HepG2 (cell line): ENCODE measurements at regions not wholly inside any gene's neighbourhood (a gene's known extent, or its start where the extent isn't known, plus 50 kb on each side); places are given as distances from the start of the nearest gene placed in this dataset.

Experiments
- ATAC-seq: fragments of 200-7000 bp; cut with Tn5 transposase; 3 replicates; pipeline ENCODE4 v1.9.1; 2020; ENCODE audit warnings: mild to moderate bottlenecking, moderate library complexity
- BruUV-seq: library from RNA; stranded (reverse); fragments of 400-500 nt; replicated peaks from 2 replicates; lab custom pipeline; 2021; lab: Mats Ljungman, UMichigan
- CTCF ChIA-PET: fragments of 300-600 bp; formaldehyde crosslinking; extraction: SDS; loops from one replicate; lab custom pipeline; 2021; ENCODE audit warnings: low total read pairs, inconsistent platforms, low intra/inter-chr PET ratio; lab: Yijun Ruan, JAX
- POLR2A ChIA-PET: fragments of 350-600 bp; sonication (Branson Sonifier 250); formaldehyde crosslinking; loops from one replicate; lab custom pipeline; 2020; ENCODE audit warnings: antibody characterized with exemption, inconsistent platforms; lab: Yijun Ruan, JAX
- DNase-seq: peaks from one replicate; pipeline ENCODE4 v3.0.0-alpha.2; 2015; ENCODE audit warnings: low spot score
- FAIRE-seq: peaks from 3 replicates; lab custom pipeline; 2011; peaks lifted over from hg19 to GRCh38; lab: Jason Lieb, UNC
- H2AFZ ChIP-seq: one replicate; pipeline ENCODE4 v1.6.1; 2011; ENCODE audit warnings: low read length, inconsistent platforms
- H3K27ac ChIP-seq: fragments of 300-600 bp; 3 replicates; pipeline ENCODE4 v1.8.0; 2011; ENCODE audit warnings: mixed run types, mild to moderate bottlenecking, mixed read lengths, low read length, inconsistent platforms; ENCODE audit not compliant: insufficient read depth; ENCODE audit errors: extremely low read length
- H3K27me3 ChIP-seq, 2 experiments: fragments of 200-600 bp in 1 of 2; 2 replicates in 1 of 2; 3 replicates in 1 of 2; pipeline versions ENCODE4 v1.6.0 to v1.8.0; 2011; ENCODE audit warnings: low read length in 2 of 2, mild to moderate bottlenecking in 2 of 2, moderate library complexity in 2 of 2, inconsistent platforms in 1 of 2; ENCODE audit not compliant: insufficient read depth in 2 of 2, control insufficient read depth in 1 of 2
- H3K36me3 ChIP-seq, 2 experiments: fragments of 200-600 bp in 1 of 2; replicated peaks in 1 of 2; 2 replicates in 1 of 2; 3 replicates in 1 of 2; pipeline versions ENCODE4 v1.5.1 to v1.8.0; 2011; ENCODE audit warnings: low read length in 2 of 2, inconsistent platforms in 1 of 2; ENCODE audit not compliant: insufficient read depth in 2 of 2, control insufficient read depth in 1 of 2
- H3K4me1 ChIP-seq: 2 replicates; pipeline ENCODE4 v1.5.1; 2012; ENCODE audit warnings: low read length, inconsistent platforms; ENCODE audit not compliant: insufficient read depth
- H3K4me2 ChIP-seq: 2 replicates; pipeline ENCODE4 v1.6.0; 2011; ENCODE audit warnings: low read depth, low read length, inconsistent platforms
- H3K4me3 ChIP-seq, 3 experiments: fragments of 200-600 bp in 1 of 3; sonication (generic), shearing (Covaris generic) in 1 of 3; replicated peaks in 1 of 3; 2 replicates each; pipeline ENCODE4 v1.5.1; 2011 to 2016; ENCODE audit warnings: low read length in 3 of 3, inconsistent platforms in 2 of 3, low read depth in 2 of 3, mild to moderate bottlenecking in 2 of 3, control low read depth in 1 of 3, mixed read lengths in 1 of 3; ENCODE audit not compliant: insufficient read depth in 1 of 3
- H3K79me2 ChIP-seq: one replicate; pipeline ENCODE4 v1.6.1; 2011; ENCODE audit warnings: low read length, inconsistent platforms; ENCODE audit not compliant: insufficient read depth
- H3K9ac ChIP-seq: 2 replicates; pipeline ENCODE4 v1.6.0; 2011; ENCODE audit warnings: mild to moderate bottlenecking, low read depth, low read length, inconsistent platforms; ENCODE audit not compliant: insufficient read depth
- H3K9me3 ChIP-seq: 2 replicates; pipeline ENCODE4 v1.5.1; 2012; ENCODE audit warnings: mild to moderate bottlenecking, low read length
- H4K20me1 ChIP-seq: 2 replicates; pipeline ENCODE4 v1.6.0; 2011; ENCODE audit warnings: inconsistent platforms, mild to moderate bottlenecking, low read length, moderate library complexity; ENCODE audit not compliant: insufficient read depth
- KLF9 ChIP-seq: IDR thresholded peaks from 2 replicates; pipeline ENCODE4 v1.6.1; 2016; ENCODE audit warnings: low read depth
- MIXL1 ChIP-seq: IDR thresholded peaks from 2 replicates; pipeline ENCODE4 v1.6.1; 2016
- NFKBIZ ChIP-seq: IDR thresholded peaks from 2 replicates; pipeline ENCODE4 v1.6.1; 2018; ENCODE audit warnings: missing genetic modification reagents, missing compliant biosample characterization
- PCBP2 ChIP-seq: fragments of 200-400 bp; formaldehyde crosslinking; optimal IDR thresholded peaks from 2 replicates; pipeline ENCODE3; 2018; ENCODE audit warnings: low read length, low read depth; ENCODE audit not compliant: poor library complexity, severe bottlenecking
- PITX1 ChIP-seq: sonication (generic); formaldehyde crosslinking; IDR thresholded peaks from 2 replicates; pipeline ENCODE4 v1.5.1; 2020; ENCODE audit warnings: mild to moderate bottlenecking, missing genetic modification reagents
- RBM39 ChIP-seq: fragments of 200-400 bp; formaldehyde crosslinking; IDR thresholded peaks from one replicate; pipeline ENCODE4 v1.6.1; 2018; ENCODE audit warnings: antibody characterized with exemption, mild to moderate bottlenecking, low read depth, low read length; ENCODE audit not compliant: poor library complexity, severe bottlenecking
- RXRA ChIP-seq: sonication (generic); formaldehyde crosslinking; IDR thresholded peaks from 2 replicates; pipeline ENCODE4 v1.5.1; 2020; ENCODE audit warnings: missing genetic modification reagents
- ZEB1 ChIP-seq: IDR thresholded peaks from 2 replicates; pipeline ENCODE4 v1.6.1; 2012; ENCODE audit warnings: mild to moderate bottlenecking, low read depth, inconsistent platforms; ENCODE audit not compliant: insufficient replicate concordance
- ZFX ChIP-seq: sonication (generic); formaldehyde crosslinking; IDR thresholded peaks from 2 replicates; pipeline ENCODE4 v1.4.0; 2020; ENCODE audit warnings: mild to moderate bottlenecking, low read depth, missing genetic modification reagents, moderate library complexity
- ZNF496 ChIP-seq: sonication (generic); formaldehyde crosslinking; IDR thresholded peaks from 2 replicates; pipeline ENCODE4 v1.8.1; 2023; ENCODE audit warnings: mild to moderate bottlenecking, moderate library complexity, missing genetic modification reagents; ENCODE audit not compliant: insufficient replicate concordance
- ZNF563 ChIP-seq: sonication (generic); formaldehyde crosslinking; IDR thresholded peaks from 2 replicates; pipeline ENCODE4 v1.8.0; 2022; ENCODE audit warnings: mild to moderate bottlenecking, moderate library complexity, missing genetic modification reagents
- ZNF878 ChIP-seq: sonication (generic); formaldehyde crosslinking; IDR thresholded peaks from 2 replicates; pipeline ENCODE4 v1.8.1; 2023; ENCODE audit warnings: mild to moderate bottlenecking, missing genetic modification reagents, moderate library complexity
- WGBS: methylation state at CpG from one replicate; pipeline ENCODE4 v1.1.6; 2017; ENCODE audit warnings: low lambda C conversion rate; 5-methylcytosine and 5-hydroxymethylcytosine counted together
- in situ Hi-C: cut with HindIII; loops from 2 replicates; pipeline ENCODE4 v1.10.0; 2017; ENCODE audit warnings: low pct_unique_long_range_greater_than_20kb; ENCODE audit not compliant: extremely low pct_ligation_motif_present
- intact Hi-C: fragments of 100-400 bp; cut with micrococcal nuclease; formaldehyde crosslinking; loops from one replicate; pipeline ENCODE4 v1.10.0; 2022; ENCODE audit not compliant: unreplicated experiment
- TF ChIP-seq, protein P1 (sequence below): IDR thresholded peaks from 2 replicates; pipeline ENCODE4 v1.6.1; 2016; ENCODE audit warnings: missing compliant biosample characterization, missing genetic modification reagents, borderline replicate concordance

- Histone ChIP-seq H3K79me2 (no peaks in the 10 kb centered on the region), H3K9me3 (no peaks in the 10 kb centered on the region), H3K36me3 (no peaks in the 10 kb centered on the region), H3K9ac (no peak overlapping the region), H4K20me1 (no peaks in the 10 kb centered on the region), H2AFZ (no peak overlapping the region), H3K27me3 (peaks cover 2 to 5% of the 10 kb centered on the region in 2 experiments; a peak in 2 of 5 replicates), H3K4me3 (no peak overlapping the region), H3K4me2 (no peak overlapping the region), H3K27ac (no peak overlapping the region), H3K4me1 (no peaks in the 10 kb centered on the region)
- 15% methylated on average over 6 of the region's 6 CpGs for WGBS
- DNase-seq (no peak), FAIRE-seq (no peak), ATAC-seq (no peak)
- intact Hi-C loops (no loop called here), in situ Hi-C loops (no loop called here)
- CTCF ChIA-PET, result no interaction called here
- POLR2A ChIA-PET, result no interaction called here
- TF ChIP-seq KLF9 (no peak), PCBP2 (no peak), RBM39 (no peak), NFKBIZ (CRISPR knock-in tag) (no peak), MIXL1 (no peak), ZEB1 (no peak), PITX1 (CRISPR knock-in tag) (no peak), ZFX (CRISPR knock-in tag) (no peak), ZNF496 (CRISPR knock-in tag) (no peak), ZNF563 (CRISPR knock-in tag) (no peak), RXRA (CRISPR knock-in tag) (no peak), ZNF878 (CRISPR knock-in tag) (no peak)
- TF ChIP-seq, protein P1, sequence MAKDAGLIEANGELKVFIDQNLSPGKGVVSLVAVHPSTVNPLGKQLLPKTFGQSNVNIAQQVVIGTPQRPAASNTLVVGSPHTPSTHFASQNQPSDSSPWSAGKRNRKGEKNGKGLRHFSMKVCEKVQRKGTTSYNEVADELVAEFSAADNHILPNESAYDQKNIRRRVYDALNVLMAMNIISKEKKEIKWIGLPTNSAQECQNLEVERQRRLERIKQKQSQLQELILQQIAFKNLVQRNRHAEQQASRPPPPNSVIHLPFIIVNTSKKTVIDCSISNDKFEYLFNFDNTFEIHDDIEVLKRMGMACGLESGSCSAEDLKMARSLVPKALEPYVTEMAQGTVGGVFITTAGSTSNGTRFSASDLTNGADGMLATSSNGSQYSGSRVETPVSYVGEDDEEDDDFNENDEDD, result no peak
- no TSS peak for BruUV-seq
These were observed 300.5 kb downstream of the MIAT start for GRCh38 chr22:26957897-26958296.
